Tibial artery (tissue), 4 donors: ENCODE measurements at regions not wholly inside any gene's neighbourhood (a gene's known extent, or its start where the extent isn't known, plus 50 kb on each side); places are given as distances from the start of the nearest gene placed in this dataset.

ENCODE experiments used
- DNase-seq, 2 donors: peaks; one replicate each; pipeline ENCODE4 v3.0.0-alpha.2; 2019
- H3K27ac ChIP-seq, 2 donors: fragments of 200-600 bp; sonication (generic) in 1 of 2; 1 replicate in 1 of 2; 2 replicates in 1 of 2; pipeline ENCODE4 v1.5.1; 2018 to 2019; ENCODE audit warnings: mild to moderate bottlenecking in 1 of 2
- H3K27me3 ChIP-seq, 2 donors: fragments of 200-600 bp; sonication (generic) in 1 of 2; one replicate each; pipeline versions ENCODE4 v1.5.1 to v1.6.0; 2016 to 2019
- H3K36me3 ChIP-seq, 3 donors: fragments of 200-600 bp; sonication (generic) in 2 of 3; one replicate each; pipeline ENCODE4 v1.5.1; 2016 to 2019; ENCODE audit warnings: mild to moderate bottlenecking in 2 of 3
- H3K4me1 ChIP-seq, 4 donors: fragments of 200-600 bp; sonication (generic) in 2 of 4; 1 replicate in 3 of 4; 2 replicates in 1 of 4; pipeline ENCODE4 v1.5.1; 2016 to 2019
- H3K4me3 ChIP-seq, 2 donors: fragments of 200-600 bp; sonication (generic) in 1 of 2; 1 replicate in 1 of 2; 2 replicates in 1 of 2; pipeline ENCODE4 v1.5.1; 2018 to 2019; ENCODE audit warnings: mild to moderate bottlenecking in 2 of 2
- H3K9me3 ChIP-seq, 3 donors: fragments of 200-600 bp; sonication (generic) in 1 of 3; one replicate each; pipeline ENCODE4 v1.5.1; 2016 to 2019
- CTCF ChIP-seq, 2 experiments: fragments of 200-600 bp in 1 of 2; fragments of 450-650 bp in 1 of 2; IDR thresholded peaks; one replicate each; pipeline ENCODE4 v1.5.1; 2017 to 2019; ENCODE audit warnings: antibody characterized with exemption in 2 of 2, mild to moderate bottlenecking in 1 of 2, moderate library complexity in 1 of 2
- intact Hi-C: fragments of 100-400 bp; cut with DNase I; formaldehyde crosslinking; loops from one replicate; pipeline ENCODE4 v1.15.0; 2023; ENCODE audit warnings: low total_unique reads

- Histone ChIP-seq H3K9me3 (peaks cover 0 to 4% (median 0%) of the 10 kb centered on the region in 3 donors), H3K27me3 (peaks cover 0 to 3% of the 10 kb centered on the region in 2 donors), H3K27ac (no peak overlapping the region), H3K4me1 (no peaks in the 10 kb centered on the region), H3K36me3 (no peaks in the 10 kb centered on the region), H3K4me3 (no peak overlapping the region)
- DNase-seq: no peak
- intact Hi-C loops: no loop called here
- TF ChIP-seq CTCF (IDR thresholded peaks at IDR 0.05): no peak
Observed at GRCh38 chr10:21207852-21208646, 310.9 kb upstream of the NEBL start.

GRCh38 chr10:21205328-21205727, 308.2 kb upstream of the NEBL start:
- Histone ChIP-seq H3K27me3 (peaks cover 0 to 3% of the 10 kb centered on the region in 2 donors), H3K4me1 (no peaks in the 10 kb centered on the region), H3K36me3 (no peaks in the 10 kb centered on the region), H3K27ac (no peak overlapping the region), H3K4me3 (no peak overlapping the region), H3K9me3 (peaks cover 0 to 4% (median 0%) of the 10 kb centered on the region in 3 donors)
- no peak for TF ChIP-seq CTCF (IDR thresholded peaks at IDR 0.05)
- intact Hi-C loops: no loop called here
- no peak for DNase-seq

- Histone ChIP-seq H3K27ac (no peak overlapping the region), H3K4me3 (no peak overlapping the region), H3K36me3 (no peaks in the 10 kb centered on the region), H3K27me3 (peaks cover 0 to 3% of the 10 kb centered on the region in 2 donors), H3K4me1 (no peaks in the 10 kb centered on the region), H3K9me3 (peaks cover 0 to 4% (median under 1%) of the 10 kb centered on the region in 3 donors)
- DNase-seq: no peak
- intact Hi-C loops: no loop called here
- TF ChIP-seq CTCF (IDR thresholded peaks at IDR 0.05): no peak
Observed at GRCh38 chr10:21203473-21204107, 306.5 kb upstream of the NEBL start.

- intact Hi-C loops: no loop called here
- Histone ChIP-seq H3K36me3 (no peaks in the 10 kb centered on the region), H3K9me3 (peaks cover 0 to 10% (median 8%) of the 10 kb centered on the region in 3 donors), H3K4me1 (no peaks in the 10 kb centered on the region), H3K4me3 (no peak overlapping the region), H3K27ac (no peak overlapping the region), H3K27me3 (peaks cover 0 to 3% of the 10 kb centered on the region in 2 donors)
- TF ChIP-seq CTCF (IDR thresholded peaks at IDR 0.05): no peak
- no peak for DNase-seq
Observed at GRCh38 chr10:21202776-21203462, 305.8 kb upstream of the NEBL start.

GRCh38 chr10:21199501-21199900, 302.4 kb upstream of the NEBL start:
- no peaks in the 10 kb centered on the region for H3K36me3 ChIP-seq
- no peaks in the 10 kb centered on the region for H3K4me1 ChIP-seq
- no peak for DNase-seq
- no peak overlapping the region for H3K4me3 ChIP-seq
- H3K9me3 ChIP-seq: peaks cover 0 to 15% (median 12%) of the 10 kb centered on the region in 3 donors
- H3K27ac ChIP-seq: no peak overlapping the region
- H3K27me3 ChIP-seq: peaks cover 0 to 3% of the 10 kb centered on the region in 2 donors
- intact Hi-C loops: no loop called here
- no peak for TF ChIP-seq CTCF (IDR thresholded peaks at IDR 0.05)
